ENCODE measurements at regions not wholly inside any gene's neighbourhood (a gene's known extent, or its start where the extent isn't known, plus 50 kb on each side); places are given as distances from the start of the nearest gene placed in this dataset.

DNA sequence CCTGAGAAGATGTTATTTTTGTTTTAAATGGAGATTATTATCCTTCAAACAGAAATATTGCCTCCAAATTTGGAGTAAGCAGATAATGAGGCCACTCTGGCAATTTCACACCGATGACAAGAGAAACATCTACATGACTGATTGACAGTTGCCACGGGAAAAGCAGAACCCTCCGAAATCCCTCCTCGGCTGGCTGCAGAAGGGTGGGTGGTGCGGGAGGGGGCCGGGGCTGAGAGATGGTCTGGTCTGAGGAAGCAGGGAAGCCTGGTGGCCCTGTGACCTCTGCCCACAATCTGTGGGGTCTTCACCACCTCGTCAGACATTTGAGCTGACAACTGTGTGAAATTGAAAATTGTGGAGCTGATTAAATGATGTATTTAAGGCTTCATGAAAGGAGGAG is 503.2 kb downstream of the MN1 start:
- no peak overlapping the region for H3K4me3 ChIP-seq (ENCODE audit: low read length)
- H3K27ac ChIP-seq (ENCODE audit: low read length): no peak overlapping the region
- H2AFZ ChIP-seq (ENCODE audit: low read length): no peak overlapping the region
- TF ChIP-seq CTCF (IDR thresholded peaks at IDR 0.05; ENCODE audit: low read length): no peak
- TF ChIP-seq EZH2 (optimal IDR thresholded peaks at IDR 0.05; ENCODE audit: low read depth, low read length): no peak
- TF ChIP-seq EZH2phosphoT487 (IDR thresholded peaks at IDR 0.05; ENCODE audit: low read length): no peak
- no peaks in the 10 kb centered on the region for H3K4me1 ChIP-seq (ENCODE audit: low read length)
- no peaks in the 10 kb centered on the region for H3K36me3 ChIP-seq (replicated peaks; ENCODE audit: insufficient read depth, low read length)
- H3K27me3 ChIP-seq (replicated peaks; ENCODE audit: insufficient read depth, low read length): peaks cover 96% of the 10 kb centered on the region
- no peaks in the 10 kb centered on the region for H3K79me2 ChIP-seq (ENCODE audit: low read length)
- H3K9me3 ChIP-seq (replicated peaks; ENCODE audit: insufficient read depth, low read length): no peaks in the 10 kb centered on the region
- no peaks in the 10 kb centered on the region for H3F3A ChIP-seq (ENCODE audit: insufficient read depth, low read length)
- H4K20me1 ChIP-seq (ENCODE audit: insufficient read depth, low read length): no peaks in the 10 kb centered on the region
- no peaks in the 10 kb centered on the region for H3K9me2 ChIP-seq (replicated peaks; ENCODE audit: insufficient read depth, low read length)
- H3K9ac ChIP-seq (ENCODE audit: low read length): no peak overlapping the region
- no peak for DNase-seq
- H3K4me2 ChIP-seq (ENCODE audit: low read depth, low read length): no peak overlapping the region

DNA sequence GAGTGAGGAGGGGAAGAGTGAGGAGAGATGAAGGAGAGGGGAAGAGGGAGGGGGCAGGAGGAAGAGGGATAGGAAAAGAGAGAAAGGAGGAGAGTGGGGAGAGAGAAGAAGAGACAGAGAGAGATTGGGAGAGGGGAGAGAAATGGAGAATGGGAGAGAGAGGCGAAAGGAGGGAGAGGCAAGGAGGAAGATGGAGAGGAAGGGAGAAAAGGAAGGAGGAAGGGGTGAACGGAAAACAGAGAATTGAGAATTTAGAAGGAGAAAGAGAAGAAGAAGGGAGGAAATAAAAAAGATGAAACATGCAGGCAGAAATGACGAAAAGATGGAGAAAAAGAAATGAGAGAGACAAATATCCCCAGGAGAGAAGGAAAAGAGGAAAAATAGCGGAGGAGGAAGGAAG is 502.8 kb downstream of the MN1 start:
- no peak for TF ChIP-seq CTCF (IDR thresholded peaks at IDR 0.05; ENCODE audit: low read length)
- Histone ChIP-seq H3K4me2 (ENCODE audit: low read depth, low read length) (no peak overlapping the region), H3F3A (ENCODE audit: insufficient read depth, low read length) (no peaks in the 10 kb centered on the region), H3K9me2 (replicated peaks; ENCODE audit: insufficient read depth, low read length) (no peaks in the 10 kb centered on the region), H3K9me3 (replicated peaks; ENCODE audit: insufficient read depth, low read length) (no peaks in the 10 kb centered on the region), H3K36me3 (replicated peaks; ENCODE audit: insufficient read depth, low read length) (no peaks in the 10 kb centered on the region), H3K9ac (ENCODE audit: low read length) (no peak overlapping the region), H2AFZ (ENCODE audit: low read length) (no peak overlapping the region), H4K20me1 (ENCODE audit: insufficient read depth, low read length) (no peaks in the 10 kb centered on the region), H3K79me2 (ENCODE audit: low read length) (no peaks in the 10 kb centered on the region), H3K27ac (ENCODE audit: low read length) (no peak overlapping the region), H3K27me3 (replicated peaks; ENCODE audit: insufficient read depth, low read length) (peaks cover 96% of the 10 kb centered on the region), H3K4me1 (ENCODE audit: low read length) (no peaks in the 10 kb centered on the region), H3K4me3 (ENCODE audit: low read length) (no peak overlapping the region)
- no peak for DNase-seq

GRCh38 chr22:27299181-27300085 is 502.1 kb downstream of the MN1 start:
- no peaks in the 10 kb centered on the region for H3K9me2 ChIP-seq (replicated peaks; ENCODE audit: insufficient read depth, low read length)
- H2AFZ ChIP-seq (ENCODE audit: low read length): no peak overlapping the region
- no peaks in the 10 kb centered on the region for H3K9me3 ChIP-seq (replicated peaks; ENCODE audit: insufficient read depth, low read length)
- TF ChIP-seq CTCF (IDR thresholded peaks at IDR 0.05; ENCODE audit: low read length) (no peak), EZH2 (optimal IDR thresholded peaks at IDR 0.05; ENCODE audit: low read depth, low read length) (no peak), EZH2phosphoT487 (IDR thresholded peaks at IDR 0.05; ENCODE audit: low read length) (no peak)
- H3K36me3 ChIP-seq (replicated peaks; ENCODE audit: insufficient read depth, low read length): no peaks in the 10 kb centered on the region
- DNase-seq: no peak
- no peaks in the 10 kb centered on the region for H3K79me2 ChIP-seq (ENCODE audit: low read length)
- H3K27ac ChIP-seq (ENCODE audit: low read length): no peak overlapping the region
- H3F3A ChIP-seq (ENCODE audit: insufficient read depth, low read length): no peaks in the 10 kb centered on the region
- H3K4me3 ChIP-seq (ENCODE audit: low read length): no peak overlapping the region
- H4K20me1 ChIP-seq (ENCODE audit: insufficient read depth, low read length): no peaks in the 10 kb centered on the region
- no peak overlapping the region for H3K9ac ChIP-seq (ENCODE audit: low read length)
- H3K4me1 ChIP-seq (ENCODE audit: low read length): no peaks in the 10 kb centered on the region
- H3K4me2 ChIP-seq (ENCODE audit: low read depth, low read length): no peak overlapping the region
- peaks cover 95% of the 10 kb centered on the region for H3K27me3 ChIP-seq (replicated peaks; ENCODE audit: insufficient read depth, low read length)

Data from MM.1S (cell line).